Activated effector memory CD4-positive, alpha-beta T cell treated with anti-CD3 and anti-CD28 coated beads, Interleukin-2, amount 50 U/mL, for 16 hours (primary cell): ENCODE measurements at regions not wholly inside any gene's neighbourhood (a gene's known extent, or its start where the extent isn't known, plus 50 kb on each side); places are given as distances from the start of the nearest gene placed in this dataset.
"Not testable (repeated sequence)": the region's sequence is repeated elsewhere in the genome, so short reads cannot be mapped to it uniquely, and the experiment has no call there.

Source experiments
- DNase-seq: peaks from one replicate; pipeline ENCODE4 v3.0.0-alpha.2; 2020

DNA sequence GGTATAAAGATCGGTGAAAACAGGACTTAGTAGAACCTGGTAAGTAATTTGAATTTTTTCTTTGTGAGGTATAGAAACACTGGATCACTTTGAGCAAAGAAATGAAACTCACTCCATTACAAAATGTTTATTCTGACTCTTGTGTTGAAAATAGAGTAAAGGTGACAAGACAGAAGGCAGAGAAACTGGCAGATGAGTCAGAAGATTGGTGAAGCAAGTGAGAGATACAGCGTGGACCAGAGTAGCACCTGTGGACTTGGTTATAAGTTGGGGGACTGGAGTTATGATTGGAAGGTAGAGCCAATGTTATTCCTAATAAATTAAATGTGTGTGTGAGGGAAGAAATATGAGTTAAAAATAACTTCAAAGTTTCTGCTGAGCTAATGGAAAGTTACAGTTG is 620.9 kb downstream of the ZWINT start:
- DNase-seq, result no peak

GRCh38 chr10:55734112-55734511 is 626.9 kb downstream of the ZWINT start:
- no peak for DNase-seq

DNA sequence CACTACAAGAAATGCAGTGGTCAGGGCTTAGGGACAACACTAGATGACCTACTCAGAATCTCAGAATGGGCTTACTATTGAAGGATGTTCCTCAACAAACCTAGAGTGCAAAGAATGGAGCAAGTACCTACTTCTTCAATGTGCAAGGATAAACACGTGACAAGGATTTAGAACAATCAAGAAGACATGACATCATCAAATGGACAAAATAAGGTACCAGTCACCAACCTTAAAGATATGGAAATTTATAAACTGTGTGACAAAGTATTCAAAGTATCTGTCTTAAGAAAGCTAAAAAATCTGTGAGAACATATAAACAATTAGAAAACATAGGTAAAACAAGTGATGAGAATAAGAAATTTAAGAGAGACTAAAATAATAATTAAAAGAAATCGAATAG is 656.1 kb downstream of the ZWINT start:
- no peak for DNase-seq

- DNase-seq, result no peak
Observed at GRCh38 chr10:55668326-55668922, 692.6 kb downstream of the ZWINT start.

GRCh38 chr10:55653531-55653930 is 707.5 kb downstream of the ZWINT start:
- DNase-seq, result no peak

- DNase-seq, result no peak
Observed at GRCh38 chr10:55641601-55642000, 719.5 kb downstream of the ZWINT start.

DNA sequence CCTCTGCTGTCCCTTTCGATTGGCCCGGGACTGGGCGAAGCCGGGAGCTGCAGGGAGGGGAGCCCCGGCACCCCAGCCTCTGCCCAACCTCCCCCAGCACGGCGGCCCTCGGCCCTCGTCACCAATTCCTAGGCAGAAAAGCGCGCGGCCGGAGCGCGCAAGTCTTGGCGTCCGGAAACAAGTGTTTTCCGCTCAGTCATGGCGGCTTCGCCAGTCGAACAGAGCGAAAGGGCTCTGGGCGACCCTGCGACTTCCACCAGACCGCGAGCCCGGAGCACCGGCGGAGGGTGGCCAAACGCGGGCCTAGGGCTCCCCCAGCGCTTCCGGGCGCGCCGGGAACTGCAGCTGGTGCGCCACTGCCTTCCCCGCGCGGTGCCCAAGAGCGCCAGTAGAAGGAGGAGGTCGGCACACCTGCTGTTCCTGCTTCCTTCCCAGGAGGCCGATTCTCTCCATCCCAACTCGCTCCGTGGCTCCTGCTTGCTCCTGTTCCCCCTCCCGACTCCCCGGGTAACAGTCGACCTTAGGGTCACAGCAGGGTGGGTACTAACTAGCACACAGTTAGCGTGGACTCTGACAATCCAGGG is 729.9 kb downstream of the ZWINT start:
- no peak for DNase-seq

DNA sequence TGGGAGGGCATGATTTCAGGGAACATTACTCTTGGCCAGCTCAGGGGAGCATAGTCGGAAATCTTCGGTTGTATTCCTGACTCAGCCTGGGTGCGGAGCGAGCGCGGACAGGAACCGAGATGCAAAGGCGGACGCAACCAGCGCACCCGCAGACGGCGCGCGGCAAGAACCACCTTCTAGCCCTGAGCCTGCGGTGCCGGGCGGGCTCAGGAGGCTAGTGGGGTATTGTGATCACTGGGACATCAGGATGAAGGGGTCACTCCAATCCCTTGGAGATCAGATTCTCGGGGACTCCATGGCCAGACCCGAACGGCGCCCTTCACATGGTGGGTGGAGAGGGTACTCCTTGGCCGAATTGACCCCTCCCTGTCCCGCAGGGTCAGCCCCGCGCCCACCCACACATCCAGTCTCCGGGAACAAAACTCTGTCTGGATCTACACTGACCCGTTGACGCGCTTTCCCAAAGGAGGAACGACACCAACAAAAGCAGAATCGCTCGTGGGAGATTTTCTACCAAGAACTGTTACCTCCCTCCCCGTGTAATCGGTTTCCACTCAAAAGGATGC is 730.5 kb downstream of the ZWINT start:
- no peak for DNase-seq

DNA sequence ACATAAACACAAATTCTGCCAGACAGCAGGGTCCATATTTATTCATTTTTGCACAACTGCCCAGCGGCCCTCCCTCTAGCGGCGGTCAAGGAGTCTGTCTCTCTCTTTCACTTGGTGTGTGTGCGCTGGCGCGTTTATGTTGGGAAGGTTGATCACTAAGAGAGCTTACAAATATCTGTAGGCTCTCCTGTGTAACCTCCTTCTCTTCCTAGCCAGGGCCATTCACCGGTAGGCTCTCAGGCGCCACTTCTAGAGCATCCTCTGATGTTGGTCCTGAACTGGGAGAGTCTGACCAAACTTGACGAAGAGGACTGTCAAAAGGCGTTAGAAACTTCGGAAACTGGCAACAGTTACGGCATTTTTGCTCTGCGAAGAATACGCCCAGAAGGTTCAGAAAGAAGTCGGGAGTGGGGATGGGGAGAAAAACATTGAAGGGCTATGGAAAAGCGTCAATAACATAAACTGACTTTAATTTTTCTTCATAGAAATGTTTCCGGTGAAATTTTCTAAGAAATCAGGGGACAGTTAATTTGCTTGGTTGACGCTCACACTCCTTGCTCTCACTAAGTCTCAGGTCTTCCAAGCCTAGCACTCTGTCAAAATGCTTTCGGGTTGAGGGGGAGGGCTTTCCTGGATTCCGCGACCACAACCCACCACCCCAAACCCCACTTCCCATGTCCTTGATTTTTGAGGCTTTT is 731.1 kb downstream of the ZWINT start:
- DNase-seq, result no peak

DNA sequence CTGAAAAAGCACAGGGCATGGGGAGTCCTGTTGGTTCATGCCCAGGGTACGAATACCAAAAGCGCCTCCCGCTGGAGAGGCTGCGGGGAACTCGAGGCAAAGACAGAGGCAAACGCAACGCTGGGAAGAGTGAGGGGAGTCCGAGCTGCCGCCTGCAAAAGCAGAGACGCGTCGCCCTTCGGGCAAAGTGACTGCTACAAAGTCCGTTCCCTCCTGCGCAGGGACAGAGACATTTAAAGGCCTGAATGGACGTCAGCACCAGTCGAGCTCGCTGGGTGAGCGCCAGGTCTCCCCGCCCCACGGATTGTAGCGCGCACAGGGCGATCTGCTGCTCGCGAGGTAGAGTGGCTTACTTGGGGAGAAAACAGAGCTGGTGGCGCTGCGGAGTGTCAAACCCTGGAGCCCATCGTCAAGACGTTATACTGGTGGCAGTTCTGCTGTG is 732.8 kb downstream of the ZWINT start:
- DNase-seq, result no peak

- DNase-seq, result no peak
Observed at GRCh38 chr10:55627501-55628051, 733.5 kb downstream of the ZWINT start.

GRCh38 chr10:55601690-55602478 is 759.2 kb downstream of the ZWINT start:
- not testable (repeated sequence) for DNase-seq

DNA sequence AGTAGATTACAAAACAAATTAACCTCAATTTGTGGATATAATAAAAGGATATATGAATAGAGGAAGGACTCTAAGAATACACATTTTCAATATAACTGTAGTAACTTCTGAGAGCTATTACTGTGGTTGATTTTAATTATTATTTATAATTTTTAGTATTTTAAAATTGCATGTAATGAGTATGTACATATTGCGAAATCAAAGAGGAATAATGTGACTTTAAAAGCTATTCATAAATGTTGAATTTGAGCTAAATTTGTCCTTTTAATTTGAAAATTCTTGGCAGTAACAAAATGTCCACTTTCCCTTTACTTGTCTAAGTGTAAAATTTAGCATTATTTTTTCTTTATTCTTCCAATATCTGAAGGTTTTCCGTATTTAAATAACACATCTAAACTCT is 750.6 kb upstream of the PCDH15 start:
- no peak for DNase-seq

GRCh38 chr10:55550236-55550635 is 749.2 kb upstream of the PCDH15 start:
- DNase-seq, result no peak

GRCh38 chr10:55537497-55537896 is 736.5 kb upstream of the PCDH15 start:
- DNase-seq, result not testable (repeated sequence)

GRCh38 chr10:55519264-55519663 is 718.2 kb upstream of the PCDH15 start:
- no peak for DNase-seq

- not testable (repeated sequence) for DNase-seq
Observed at GRCh38 chr10:55518416-55518815, 717.4 kb upstream of the PCDH15 start.

GRCh38 chr10:55509168-55509567 is 708.1 kb upstream of the PCDH15 start:
- DNase-seq, result no peak

- no peak for DNase-seq
Observed at GRCh38 chr10:55500931-55501559, 700.0 kb upstream of the PCDH15 start.

GRCh38 chr10:55497893-55498499 is 697.0 kb upstream of the PCDH15 start:
- DNase-seq, result no peak

GRCh38 chr10:55495555-55495954 is 694.5 kb upstream of the PCDH15 start:
- DNase-seq, result no peak

- no peak for DNase-seq
Observed at GRCh38 chr10:55491712-55492111, 690.7 kb upstream of the PCDH15 start.
